T-helper 17 cell (primary cell): ENCODE measurements at regions not wholly inside any gene's neighbourhood (a gene's known extent, or its start where the extent isn't known, plus 50 kb on each side); places are given as distances from the start of the nearest gene placed in this dataset.
A peak's percentile ranks its signal among the peaks of the same experiment; 100 is the strongest.

Experiments
- ATAC-seq: fragments of 150-1000 bp; cut with Tn5 transposase; 2 replicates; pipeline ENCODE4 v1.10.0; 2021; ENCODE audit warnings: mild to moderate bottlenecking, moderate library complexity
- DNase-seq, 3 donors: peaks; one replicate each; pipeline versions ENCODE4 v3.0.0 to v3.0.0-alpha.2; 2020 to 2021
- H3K9me3 ChIP-seq: one replicate; pipeline ENCODE4 v1.7.0; 2013; ENCODE audit warnings: low read length, mild to moderate bottlenecking; ENCODE audit not compliant: control insufficient read depth, poor library complexity, severe bottlenecking
- H3K27ac Mint-ChIP-seq: one replicate; pipeline ENCODE4 v1.8.0; 2022; ENCODE audit warnings: mild to moderate bottlenecking, moderate library complexity, mixed read lengths
- H3K27me3 Mint-ChIP-seq: one replicate; pipeline ENCODE4 v1.8.0; 2022; ENCODE audit warnings: mixed read lengths
- H3K36me3 Mint-ChIP-seq: one replicate; pipeline ENCODE4 v1.8.0; 2022; ENCODE audit warnings: low read depth, mixed read lengths
- H3K4me1 Mint-ChIP-seq: one replicate; pipeline ENCODE4 v1.8.0; 2022; ENCODE audit warnings: mild to moderate bottlenecking, mixed read lengths
- H3K4me3 Mint-ChIP-seq: one replicate; pipeline ENCODE4 v1.8.0; 2022; ENCODE audit warnings: mild to moderate bottlenecking, moderate library complexity, mixed read lengths

- Mint-ChIP-seq H3K4me1 (no peaks in the 10 kb centered on the region), H3K4me3 (no peak overlapping the region), H3K27ac (no peak overlapping the region), H3K27me3 (no peaks in the 10 kb centered on the region), H3K36me3 (no peaks in the 10 kb centered on the region)
- H3K9me3 ChIP-seq = no peaks in the 10 kb centered on the region
- DNase-seq = no peak
- ATAC-seq = no peak
Measured at GRCh38 chr2:8107621-8108378, 574.1 kb upstream of the ID2 start.

- DNase-seq = no peak
- Mint-ChIP-seq H3K27ac (no peak overlapping the region), H3K36me3 (no peaks in the 10 kb centered on the region), H3K4me3 (no peak overlapping the region), H3K27me3 (no peaks in the 10 kb centered on the region), H3K4me1 (peaks cover 6% of the 10 kb centered on the region)
- no peak for ATAC-seq
- H3K9me3 ChIP-seq = no peaks in the 10 kb centered on the region
Measured at GRCh38 chr2:8110716-8111115, 571.1 kb upstream of the ID2 start.

- Mint-ChIP-seq H3K4me1 (peaks cover 6% of the 10 kb centered on the region), H3K4me3 (no peak overlapping the region)
Measured at GRCh38 chr2:8111193-8111592, 570.7 kb upstream of the ID2 start.

GRCh38 chr2:8115456-8115855 is 566.4 kb upstream of the ID2 start:
- Mint-ChIP-seq H3K36me3 (peaks cover 2% of the 10 kb centered on the region), H3K4me3 (no peak overlapping the region), H3K4me1 (peaks cover 13% of the 10 kb centered on the region), H3K27me3 (no peaks in the 10 kb centered on the region), H3K27ac (no peak overlapping the region)
- DNase-seq (no peak), ATAC-seq (no peak)
- H3K9me3 ChIP-seq = no peaks in the 10 kb centered on the region

More at GRCh38 chr2:8111193-8111592, 570.7 kb upstream of the ID2 start:
- Mint-ChIP-seq H3K36me3 (no peaks in the 10 kb centered on the region), H3K27ac (no peak overlapping the region), H3K27me3 (no peaks in the 10 kb centered on the region)
- ATAC-seq (no peak), DNase-seq (no peak)
- no peaks in the 10 kb centered on the region for H3K9me3 ChIP-seq

- DNase-seq (no peak), ATAC-seq (no peak)
- Mint-ChIP-seq H3K27ac (no peak overlapping the region), H3K36me3 (peaks cover 2% of the 10 kb centered on the region), H3K27me3 (no peaks in the 10 kb centered on the region), H3K4me3 (no peak overlapping the region), H3K4me1 (peaks cover 13% of the 10 kb centered on the region)
- no peaks in the 10 kb centered on the region for H3K9me3 ChIP-seq
Measured at GRCh38 chr2:8115966-8116365, 565.9 kb upstream of the ID2 start.

- ATAC-seq (no peak), DNase-seq (no peak)
- H3K9me3 ChIP-seq = no peaks in the 10 kb centered on the region
- Mint-ChIP-seq H3K27me3 (no peaks in the 10 kb centered on the region), H3K4me1 (peaks cover 13% of the 10 kb centered on the region), H3K4me3 (peak overlapping the region; percentile 36), H3K36me3 (peaks cover 2% of the 10 kb centered on the region), H3K27ac (no peak overlapping the region)
Measured at GRCh38 chr2:8116661-8117060, 565.2 kb upstream of the ID2 start.

- H3K27ac Mint-ChIP-seq = no peak overlapping the region
- ATAC-seq (no peak), DNase-seq (no peak)
- H3K27me3 Mint-ChIP-seq = no peaks in the 10 kb centered on the region
- H3K4me1 Mint-ChIP-seq = peaks cover 13% of the 10 kb centered on the region
- peaks cover 2% of the 10 kb centered on the region for H3K36me3 Mint-ChIP-seq
- no peak overlapping the region for H3K4me3 Mint-ChIP-seq
- H3K9me3 ChIP-seq = no peaks in the 10 kb centered on the region
Measured at GRCh38 chr2:8118940-8119781, 562.7 kb upstream of the ID2 start.

GRCh38 chr2:8119782-8120505 is 561.9 kb upstream of the ID2 start:
- Mint-ChIP-seq H3K27ac (no peak overlapping the region), H3K4me1 (peaks cover 10% of the 10 kb centered on the region), H3K36me3 (peaks cover 2% of the 10 kb centered on the region), H3K27me3 (no peaks in the 10 kb centered on the region), H3K4me3 (no peak overlapping the region)
- DNase-seq (no peak), ATAC-seq (no peak)
- no peaks in the 10 kb centered on the region for H3K9me3 ChIP-seq

- Mint-ChIP-seq H3K27ac (no peak overlapping the region), H3K4me1 (peaks cover 7% of the 10 kb centered on the region), H3K27me3 (no peaks in the 10 kb centered on the region), H3K4me3 (no peak overlapping the region), H3K36me3 (peaks cover 2% of the 10 kb centered on the region)
- H3K9me3 ChIP-seq = no peaks in the 10 kb centered on the region
- ATAC-seq = no peak
- no peak for DNase-seq
Measured at GRCh38 chr2:8120506-8120860, 561.4 kb upstream of the ID2 start.

GRCh38 chr2:8121022-8121825 is 560.6 kb upstream of the ID2 start:
- Mint-ChIP-seq H3K27me3 (no peaks in the 10 kb centered on the region), H3K4me3 (no peak overlapping the region), H3K36me3 (peaks cover 2% of the 10 kb centered on the region), H3K27ac (no peak overlapping the region), H3K4me1 (peaks cover 7% of the 10 kb centered on the region)
- no peak for ATAC-seq
- no peaks in the 10 kb centered on the region for H3K9me3 ChIP-seq
- DNase-seq = no peak

- H3K4me3 Mint-ChIP-seq = no peak overlapping the region
- no peaks in the 10 kb centered on the region for H3K27me3 Mint-ChIP-seq
- no peak overlapping the region for H3K27ac Mint-ChIP-seq
- DNase-seq (no peak), ATAC-seq (no peak)
- peaks cover 2% of the 10 kb centered on the region for H3K36me3 Mint-ChIP-seq
- peaks cover 7% of the 10 kb centered on the region for H3K4me1 Mint-ChIP-seq
- H3K9me3 ChIP-seq = no peaks in the 10 kb centered on the region
Measured at GRCh38 chr2:8121826-8122513, 559.9 kb upstream of the ID2 start.

- peaks cover under 1% of the 10 kb centered on the region for H3K36me3 Mint-ChIP-seq
- H3K4me3 Mint-ChIP-seq = no peak overlapping the region
- peaks cover 7% of the 10 kb centered on the region for H3K4me1 Mint-ChIP-seq
- DNase-seq (no peak), ATAC-seq (no peak)
- H3K9me3 ChIP-seq = no peaks in the 10 kb centered on the region
- H3K27ac Mint-ChIP-seq = no peak overlapping the region
- no peaks in the 10 kb centered on the region for H3K27me3 Mint-ChIP-seq
Measured at GRCh38 chr2:8122520-8122919, 559.3 kb upstream of the ID2 start.
